EL (cell line): ENCODE measurements at regions not wholly inside any gene's neighbourhood (a gene's known extent, or its start where the extent isn't known, plus 50 kb on each side); places are given as distances from the start of the nearest gene placed in this dataset.
A peak's percentile ranks its signal among the peaks of the same experiment; 100 is the strongest.
"Not testable (repeated sequence)": the region's sequence is repeated elsewhere in the genome, so short reads cannot be mapped to it uniquely, and the experiment has no call there.

Experiments used
- DNase-seq: peaks from one replicate; pipeline ENCODE4 v3.0.0-alpha.2; 2016

- DNase-seq, result no peak
Measured at GRCh38 chrX:43239356-43239755, 416.7 kb upstream of the MAOA start.

- no peak for DNase-seq
Measured at GRCh38 chrX:43255596-43255995, 400.5 kb upstream of the MAOA start.

GRCh38 chrX:43266487-43266886 is 389.6 kb upstream of the MAOA start:
- DNase-seq, result no peak

GRCh38 chrX:43267652-43268051 is 388.4 kb upstream of the MAOA start:
- DNase-seq, result no peak

- DNase-seq, result peak; percentile 0
Measured at GRCh38 chrX:43269201-43269600, 386.9 kb upstream of the MAOA start.

- no peak for DNase-seq
Measured at GRCh38 chrX:43277879-43278278, 378.2 kb upstream of the MAOA start.

- no peak for DNase-seq
Measured at GRCh38 chrX:43278440-43278839, 377.7 kb upstream of the MAOA start.

- no peak for DNase-seq
Measured at GRCh38 chrX:43279341-43279808, 376.7 kb upstream of the MAOA start.

- DNase-seq, result no peak
Measured at GRCh38 chrX:43283187-43283586, 372.9 kb upstream of the MAOA start.

- not testable (repeated sequence) for DNase-seq
Measured at GRCh38 chrX:43311625-43312024, 344.5 kb upstream of the MAOA start.

GRCh38 chrX:43313035-43313434 is 343.1 kb upstream of the MAOA start:
- no peak for DNase-seq

GRCh38 chrX:43314525-43314924 is 341.6 kb upstream of the MAOA start:
- no peak for DNase-seq

GRCh38 chrX:43315622-43316021 is 340.5 kb upstream of the MAOA start:
- DNase-seq, result no peak

- no peak for DNase-seq
Measured at GRCh38 chrX:43316146-43316545, 340.0 kb upstream of the MAOA start.

- DNase-seq, result no peak
Measured at GRCh38 chrX:43317378-43317777, 338.7 kb upstream of the MAOA start.

GRCh38 chrX:43328358-43328946 is 327.6 kb upstream of the MAOA start:
- no peak for DNase-seq

- no peak for DNase-seq
Measured at GRCh38 chrX:43333543-43333942, 322.6 kb upstream of the MAOA start.

- no peak for DNase-seq
Measured at GRCh38 chrX:43345166-43345565, 310.9 kb upstream of the MAOA start.

GRCh38 chrX:43349363-43349762 is 306.7 kb upstream of the MAOA start:
- peak; percentile 11 for DNase-seq

GRCh38 chrX:43350935-43351334 is 305.2 kb upstream of the MAOA start:
- DNase-seq, result no peak

GRCh38 chrX:43357741-43358140 is 298.4 kb upstream of the MAOA start:
- no peak for DNase-seq

- no peak for DNase-seq
Measured at GRCh38 chrX:43373032-43373431, 283.1 kb upstream of the MAOA start.

- DNase-seq, result no peak
Measured at GRCh38 chrX:43375136-43375535, 281.0 kb upstream of the MAOA start.

GRCh38 chrX:43380704-43381103 is 275.4 kb upstream of the MAOA start:
- DNase-seq, result no peak

GRCh38 chrX:43386875-43387274 is 269.2 kb upstream of the MAOA start:
- no peak for DNase-seq

GRCh38 chrX:43405191-43405590 is 250.9 kb upstream of the MAOA start:
- no peak for DNase-seq
